HCT116 (cell line): ENCODE measurements at regions not wholly inside any gene's neighbourhood (a gene's known extent, or its start where the extent isn't known, plus 50 kb on each side); places are given as distances from the start of the nearest gene placed in this dataset.

Source experiments
- ATAC-seq: fragments of 200-7000 bp; cut with Tn5 transposase; 2 replicates; pipeline ENCODE4 v1.9.1; 2020; ENCODE audit warnings: mild to moderate bottlenecking, moderate library complexity
- BruUV-seq: library from RNA; stranded (reverse); fragments of 400-500 nt; replicated peaks from 2 replicates; lab custom pipeline; 2021; lab: Mats Ljungman, UMichigan
- CTCF ChIA-PET: fragments of 300-600 bp; sonication (Branson Sonifier 250); formaldehyde crosslinking; loops from one replicate; lab custom pipeline; 2021; ENCODE audit warnings: antibody characterized with exemption; lab: Charles Lee
- POLR2A ChIA-PET: fragments of 300-600, 350-600 bp; sonication (Branson Sonifier 250); formaldehyde crosslinking; loops from one replicate; lab custom pipeline; 2021; ENCODE audit warnings: antibody characterized with exemption; lab: Charles Lee
- RAD21 ChIA-PET, 2 experiments: fragments of 300-600 bp; sonication (Branson Sonifier 250); formaldehyde crosslinking; loops; one replicate each; lab custom pipeline; 2023; ENCODE audit warnings: low total read pairs in 2 of 2; ENCODE audit not compliant: uncharacterized antibody in 2 of 2, unreplicated experiment in 2 of 2, low non-redundant PET in 1 of 2; lab: Charles Lee
- DNase-seq: peaks from one replicate; pipeline ENCODE4 v3.0.0-alpha.2; 2010; ENCODE audit warnings: low read depth, low spot score
- H2AFZ ChIP-seq: fragments of 200-600 bp; shearing (Covaris generic), sonication (generic); 2 replicates; pipeline ENCODE4 v1.6.1; 2017; ENCODE audit warnings: low read depth, mixed run types, mixed read lengths, antibody characterized with exemption, low read length; ENCODE audit not compliant: poor library complexity, severe bottlenecking
- H3K27ac ChIP-seq: 2 replicates; pipeline ENCODE4 v1.5.1; 2012; ENCODE audit warnings: low read depth, low read length
- H3K27me3 ChIP-seq: fragments of 200-600 bp; sonication (generic); 2 replicates; pipeline ENCODE4 v1.6.1; 2016; ENCODE audit warnings: mixed run types, low read length, mixed read lengths; ENCODE audit not compliant: insufficient read depth
- H3K36me3 ChIP-seq, 2 experiments: fragments of 200-500 bp in 1 of 2; fragments of 200-600 bp in 1 of 2; sonication (Bioruptor generic) in 1 of 2; sonication (generic) in 1 of 2; 2 replicates each; pipeline versions ENCODE4 v1.5.1 to v1.6.1; 2014 to 2016; ENCODE audit warnings: low read length in 2 of 2, inconsistent platforms in 1 of 2, mixed read lengths in 1 of 2, mixed run types in 1 of 2; ENCODE audit not compliant: insufficient read depth in 2 of 2, control insufficient read depth in 1 of 2
- H3K4me1 ChIP-seq, 2 experiments: fragments of 200-600 bp in 1 of 2; sonication (generic) in 1 of 2; 2 replicates each; pipeline versions ENCODE4 v1.5.1 to v1.6.1; 2012 to 2017; ENCODE audit warnings: low read length in 2 of 2, inconsistent platforms in 1 of 2, mild to moderate bottlenecking in 1 of 2, mixed read lengths in 1 of 2, mixed run types in 1 of 2, moderate library complexity in 1 of 2; ENCODE audit not compliant: insufficient read depth in 2 of 2, control insufficient read depth in 1 of 2
- H3K4me2 ChIP-seq: fragments of 200-600 bp; sonication (generic); 2 replicates; pipeline ENCODE4 v1.6.1; 2017; ENCODE audit warnings: mixed run types, low read length, mixed read lengths
- H3K4me3 ChIP-seq, 2 experiments: fragments of 200-600 bp in 1 of 2; sonication (generic) in 1 of 2; replicated peaks in 1 of 2; 2 replicates each; pipeline ENCODE4 v1.5.1; 2011 to 2016; ENCODE audit warnings: low read length in 2 of 2, control low read depth in 1 of 2, low read depth in 1 of 2, mild to moderate bottlenecking in 1 of 2, mixed read lengths in 1 of 2, mixed run types in 1 of 2
- H3K79me2 ChIP-seq: fragments of 200-600 bp; sonication (generic); 2 replicates; pipeline ENCODE4 v1.6.1; 2017; ENCODE audit warnings: mild to moderate bottlenecking, mixed run types, low read length, moderate library complexity, mixed read lengths; ENCODE audit not compliant: insufficient read depth
- H3K9ac ChIP-seq: fragments of 200-600 bp; sonication (generic); 2 replicates; pipeline ENCODE4 v1.6.1; 2016; ENCODE audit warnings: low read length, mixed read lengths
- H3K9me2 ChIP-seq: fragments of 200-600 bp; sonication (generic), shearing (Covaris generic); 2 replicates; pipeline ENCODE4 v1.6.1; 2017; ENCODE audit warnings: mixed run types, mild to moderate bottlenecking, moderate library complexity; ENCODE audit not compliant: insufficient read depth
- H3K9me3 ChIP-seq, 2 experiments: fragments of 200-500 bp in 1 of 2; fragments of 200-600 bp in 1 of 2; sonication (Bioruptor generic) in 1 of 2; sonication (generic) in 1 of 2; 2 replicates each; pipeline ENCODE4 v1.6.1; 2014 to 2017; ENCODE audit warnings: low read length in 2 of 2, mixed read lengths in 2 of 2, inconsistent platforms in 1 of 2, low read depth in 1 of 2, mild to moderate bottlenecking in 1 of 2, mixed run types in 1 of 2, moderate library complexity in 1 of 2; ENCODE audit not compliant: control insufficient read depth in 1 of 2, insufficient read depth in 1 of 2
- H4K20me1 ChIP-seq: fragments of 200-600 bp; sonication (generic), shearing (Covaris generic); 2 replicates; pipeline ENCODE4 v1.6.1; 2017; ENCODE audit warnings: mixed run types, mild to moderate bottlenecking, moderate library complexity; ENCODE audit not compliant: insufficient read depth
- CBX3 ChIP-seq: IDR thresholded peaks from 2 replicates; pipeline ENCODE4 v1.6.1; 2012; ENCODE audit warnings: low read depth
- CEBPB ChIP-seq: IDR thresholded peaks from 2 replicates; pipeline ENCODE4 v1.6.1; 2012; ENCODE audit warnings: low read depth
- ELF1 ChIP-seq: IDR thresholded peaks from 2 replicates; pipeline ENCODE4 v1.6.1; 2012; ENCODE audit warnings: low read depth, borderline replicate concordance
- EZH2 ChIP-seq: fragments of 200-600 bp; sonication (generic); IDR thresholded peaks from 2 replicates; pipeline ENCODE4 v1.6.1; 2017; ENCODE audit warnings: antibody characterized with exemption, mixed run types
- EZH2phosphoT487 ChIP-seq: fragments of 200-600 bp; IDR thresholded peaks from 2 replicates; pipeline ENCODE4 v1.6.1; 2018; ENCODE audit warnings: antibody characterized with exemption, borderline replicate concordance
- FOSL1 ChIP-seq: IDR thresholded peaks from 2 replicates; pipeline ENCODE4 v1.6.1; 2012; ENCODE audit warnings: low read depth
- JUND ChIP-seq: IDR thresholded peaks from 2 replicates; pipeline ENCODE4 v1.6.1; 2012
- POLR2A ChIP-seq: IDR thresholded peaks from 2 replicates; pipeline ENCODE4 v1.7.0; 2011; ENCODE audit warnings: borderline replicate concordance; ENCODE audit not compliant: insufficient read depth, insufficient read length; ENCODE audit errors: extremely low read depth
- RAD21 ChIP-seq: IDR thresholded peaks from 2 replicates; pipeline ENCODE4 v1.6.1; 2012; ENCODE audit warnings: low read depth, mild to moderate bottlenecking
- SIN3A ChIP-seq: IDR thresholded peaks from 2 replicates; pipeline ENCODE4 v1.6.1; 2012; ENCODE audit warnings: low read depth
- SP1 ChIP-seq: IDR thresholded peaks from 2 replicates; pipeline ENCODE4 v1.6.1; 2012; ENCODE audit warnings: low read depth
- SRF ChIP-seq: IDR thresholded peaks from 2 replicates; pipeline ENCODE4 v1.6.1; 2012; ENCODE audit warnings: low read depth
- TCF7L2 ChIP-seq: IDR thresholded peaks from 2 replicates; pipeline ENCODE4 v1.7.0; 2011; ENCODE audit warnings: borderline replicate concordance, inconsistent platforms; ENCODE audit not compliant: insufficient read depth, insufficient read length; ENCODE audit errors: extremely low read depth
- YY1 ChIP-seq: IDR thresholded peaks from 2 replicates; pipeline ENCODE4 v1.6.1; 2011; ENCODE audit warnings: low read length, low read depth, moderate library complexity, mild to moderate bottlenecking; ENCODE audit not compliant: insufficient replicate concordance; ENCODE audit errors: extremely low read depth
- ZFX ChIP-seq: fragments of 450-650 bp; IDR thresholded peaks from 2 replicates; pipeline ENCODE4 v1.6.1; 2017
- intact Hi-C: fragments of 100-400 bp; cut with micrococcal nuclease; formaldehyde crosslinking; loops from 2 replicates; pipeline ENCODE4 v1.10.0; 2022
- TF ChIP-seq, protein P1 (sequence below): IDR thresholded peaks from 2 replicates; pipeline ENCODE4 v1.6.1; 2012
- TF ChIP-seq, protein P2 (sequence below): IDR thresholded peaks from 2 replicates; pipeline ENCODE4 v1.6.1; 2011; ENCODE audit warnings: mild to moderate bottlenecking, low read length, moderate library complexity; ENCODE audit not compliant: insufficient replicate concordance; ENCODE audit errors: extremely low read depth
- TF ChIP-seq, protein P3 (sequence below): IDR thresholded peaks from 2 replicates; pipeline ENCODE4 v1.6.1; 2012; ENCODE audit warnings: low read depth
- TF ChIP-seq, protein P4 (sequence below), 3 experiments: fragments of 200-600 bp in 1 of 3; sonication (generic) in 1 of 3; IDR thresholded peaks in 2 of 3; conservative IDR thresholded peaks in 1 of 3; 2 replicates each; pipeline ENCODE4 v1.5.1; 2012 to 2017; ENCODE audit warnings: low read depth in 2 of 3, low read length in 2 of 3, antibody characterized with exemption in 1 of 3, borderline replicate concordance in 1 of 3, control low read depth in 1 of 3, mild to moderate bottlenecking in 1 of 3, mixed read lengths in 1 of 3, mixed run types in 1 of 3, moderate library complexity in 1 of 3; ENCODE audit not compliant: insufficient read depth in 1 of 3

DNA sequence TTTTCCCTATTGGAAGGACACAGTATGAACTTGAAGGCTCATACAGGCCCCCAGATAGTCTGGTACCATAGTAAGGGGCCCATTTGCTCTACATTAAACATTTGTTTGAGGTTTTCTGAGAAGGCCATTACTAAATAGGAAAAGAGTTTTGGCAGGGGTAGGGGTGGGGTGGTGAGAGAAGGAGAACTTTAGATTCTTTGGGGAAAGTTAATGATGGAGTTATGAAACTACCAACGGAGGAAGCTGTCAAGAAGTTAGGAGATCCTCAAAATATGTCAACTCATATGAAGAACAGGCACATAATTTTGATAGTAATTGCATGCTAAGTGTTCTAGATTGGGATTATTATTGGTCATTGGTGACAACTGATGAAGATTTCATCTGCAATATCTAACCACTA lies 114.7 kb downstream of the TAF11L14 start:
- no peak overlapping the region for H3K9ac ChIP-seq
- intact Hi-C loops = no loop called here
- no peaks in the 10 kb centered on the region for H3K4me1 ChIP-seq
- H3K36me3 ChIP-seq = no peaks in the 10 kb centered on the region
- no peaks in the 10 kb centered on the region for H3K9me2 ChIP-seq
- H2AFZ ChIP-seq = no peak overlapping the region
- DNase-seq (no peak), ATAC-seq (no peak)
- H3K79me2 ChIP-seq = no peaks in the 10 kb centered on the region
- H3K9me3 ChIP-seq = peaks cover 9 to 19% of the 10 kb centered on the region in 2 experiments; a peak in 2 of 4 replicates
- no TSS peak for BruUV-seq
- H3K4me3 ChIP-seq = no peak overlapping the region
- POLR2A ChIA-PET = no interaction called here
- no peak overlapping the region for H3K4me2 ChIP-seq
- CTCF ChIA-PET = no interaction called here
- TF ChIP-seq FOSL1 (no peak), EZH2phosphoT487 (no peak), TCF7L2 (no peak), JUND (no peak), CBX3 (no peak), ZFX (no peak), CEBPB (no peak), SIN3A (no peak), POLR2A (no peak), SRF (no peak), SP1 (no peak), ELF1 (no peak), EZH2 (no peak), RAD21 (no peak), YY1 (no peak)
- TF ChIP-seq, protein P1, sequence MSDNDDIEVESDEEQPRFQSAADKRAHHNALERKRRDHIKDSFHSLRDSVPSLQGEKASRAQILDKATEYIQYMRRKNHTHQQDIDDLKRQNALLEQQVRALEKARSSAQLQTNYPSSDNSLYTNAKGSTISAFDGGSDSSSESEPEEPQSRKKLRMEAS = no peak
- TF ChIP-seq, protein P2, sequence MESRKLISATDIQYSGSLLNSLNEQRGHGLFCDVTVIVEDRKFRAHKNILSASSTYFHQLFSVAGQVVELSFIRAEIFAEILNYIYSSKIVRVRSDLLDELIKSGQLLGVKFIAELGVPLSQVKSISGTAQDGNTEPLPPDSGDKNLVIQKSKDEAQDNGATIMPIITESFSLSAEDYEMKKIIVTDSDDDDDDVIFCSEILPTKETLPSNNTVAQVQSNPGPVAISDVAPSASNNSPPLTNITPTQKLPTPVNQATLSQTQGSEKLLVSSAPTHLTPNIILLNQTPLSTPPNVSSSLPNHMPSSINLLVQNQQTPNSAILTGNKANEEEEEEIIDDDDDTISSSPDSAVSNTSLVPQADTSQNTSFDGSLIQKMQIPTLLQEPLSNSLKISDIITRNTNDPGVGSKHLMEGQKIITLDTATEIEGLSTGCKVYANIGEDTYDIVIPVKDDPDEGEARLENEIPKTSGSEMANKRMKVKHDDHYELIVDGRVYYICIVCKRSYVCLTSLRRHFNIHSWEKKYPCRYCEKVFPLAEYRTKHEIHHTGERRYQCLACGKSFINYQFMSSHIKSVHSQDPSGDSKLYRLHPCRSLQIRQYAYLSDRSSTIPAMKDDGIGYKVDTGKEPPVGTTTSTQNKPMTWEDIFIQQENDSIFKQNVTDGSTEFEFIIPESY = no peak
- TF ChIP-seq, protein P3, sequence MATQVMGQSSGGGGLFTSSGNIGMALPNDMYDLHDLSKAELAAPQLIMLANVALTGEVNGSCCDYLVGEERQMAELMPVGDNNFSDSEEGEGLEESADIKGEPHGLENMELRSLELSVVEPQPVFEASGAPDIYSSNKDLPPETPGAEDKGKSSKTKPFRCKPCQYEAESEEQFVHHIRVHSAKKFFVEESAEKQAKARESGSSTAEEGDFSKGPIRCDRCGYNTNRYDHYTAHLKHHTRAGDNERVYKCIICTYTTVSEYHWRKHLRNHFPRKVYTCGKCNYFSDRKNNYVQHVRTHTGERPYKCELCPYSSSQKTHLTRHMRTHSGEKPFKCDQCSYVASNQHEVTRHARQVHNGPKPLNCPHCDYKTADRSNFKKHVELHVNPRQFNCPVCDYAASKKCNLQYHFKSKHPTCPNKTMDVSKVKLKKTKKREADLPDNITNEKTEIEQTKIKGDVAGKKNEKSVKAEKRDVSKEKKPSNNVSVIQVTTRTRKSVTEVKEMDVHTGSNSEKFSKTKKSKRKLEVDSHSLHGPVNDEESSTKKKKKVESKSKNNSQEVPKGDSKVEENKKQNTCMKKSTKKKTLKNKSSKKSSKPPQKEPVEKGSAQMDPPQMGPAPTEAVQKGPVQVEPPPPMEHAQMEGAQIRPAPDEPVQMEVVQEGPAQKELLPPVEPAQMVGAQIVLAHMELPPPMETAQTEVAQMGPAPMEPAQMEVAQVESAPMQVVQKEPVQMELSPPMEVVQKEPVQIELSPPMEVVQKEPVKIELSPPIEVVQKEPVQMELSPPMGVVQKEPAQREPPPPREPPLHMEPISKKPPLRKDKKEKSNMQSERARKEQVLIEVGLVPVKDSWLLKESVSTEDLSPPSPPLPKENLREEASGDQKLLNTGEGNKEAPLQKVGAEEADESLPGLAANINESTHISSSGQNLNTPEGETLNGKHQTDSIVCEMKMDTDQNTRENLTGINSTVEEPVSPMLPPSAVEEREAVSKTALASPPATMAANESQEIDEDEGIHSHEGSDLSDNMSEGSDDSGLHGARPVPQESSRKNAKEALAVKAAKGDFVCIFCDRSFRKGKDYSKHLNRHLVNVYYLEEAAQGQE = no peak
- TF ChIP-seq, protein P4, sequence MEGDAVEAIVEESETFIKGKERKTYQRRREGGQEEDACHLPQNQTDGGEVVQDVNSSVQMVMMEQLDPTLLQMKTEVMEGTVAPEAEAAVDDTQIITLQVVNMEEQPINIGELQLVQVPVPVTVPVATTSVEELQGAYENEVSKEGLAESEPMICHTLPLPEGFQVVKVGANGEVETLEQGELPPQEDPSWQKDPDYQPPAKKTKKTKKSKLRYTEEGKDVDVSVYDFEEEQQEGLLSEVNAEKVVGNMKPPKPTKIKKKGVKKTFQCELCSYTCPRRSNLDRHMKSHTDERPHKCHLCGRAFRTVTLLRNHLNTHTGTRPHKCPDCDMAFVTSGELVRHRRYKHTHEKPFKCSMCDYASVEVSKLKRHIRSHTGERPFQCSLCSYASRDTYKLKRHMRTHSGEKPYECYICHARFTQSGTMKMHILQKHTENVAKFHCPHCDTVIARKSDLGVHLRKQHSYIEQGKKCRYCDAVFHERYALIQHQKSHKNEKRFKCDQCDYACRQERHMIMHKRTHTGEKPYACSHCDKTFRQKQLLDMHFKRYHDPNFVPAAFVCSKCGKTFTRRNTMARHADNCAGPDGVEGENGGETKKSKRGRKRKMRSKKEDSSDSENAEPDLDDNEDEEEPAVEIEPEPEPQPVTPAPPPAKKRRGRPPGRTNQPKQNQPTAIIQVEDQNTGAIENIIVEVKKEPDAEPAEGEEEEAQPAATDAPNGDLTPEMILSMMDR (IDR thresholded peaks at IDR 0.05 in 2 of 3, conservative IDR thresholded peaks at IDR 0.05 in 1 of 3; ENCODE audit: borderline replicate concordance in 1 of 3, insufficient read depth in 1 of 3, low read depth in 2 of 3, low read length in 2 of 3) = no peak
- RAD21 ChIA-PET = no interaction called here
- no peaks in the 10 kb centered on the region for H3K27me3 ChIP-seq
- no peak overlapping the region for H3K27ac ChIP-seq
- H4K20me1 ChIP-seq = no peaks in the 10 kb centered on the region
